Stimulated activated naive CD8-positive, alpha-beta T cell treated with anti-CD3 and anti-CD28 coated beads, Interleukin-15, amount 100 ng/mL, for 72 hours (primary cell): ENCODE measurements at regions not wholly inside any gene's neighbourhood (a gene's known extent, or its start where the extent isn't known, plus 50 kb on each side); places are given as distances from the start of the nearest gene placed in this dataset.

Source experiments
- ATAC-seq: fragments of 150-1000 bp; cut with Tn5 transposase; 2 replicates; pipeline ENCODE4 v1.10.0; 2021; ENCODE audit warnings: mild to moderate bottlenecking, moderate library complexity
- DNase-seq, 2 donors: peaks; one replicate each; pipeline ENCODE4 v3.0.0; 2021 to 2022
- H3K27ac Mint-ChIP-seq, 2 donors: one replicate each; pipeline ENCODE4 v1.8.0; 2022; ENCODE audit warnings: mild to moderate bottlenecking in 2 of 2, mixed read lengths in 2 of 2, moderate library complexity in 2 of 2
- H3K27me3 Mint-ChIP-seq: one replicate; pipeline ENCODE4 v1.8.0; 2022; ENCODE audit warnings: mixed read lengths
- H3K4me1 Mint-ChIP-seq: one replicate; pipeline ENCODE4 v1.8.0; 2022; ENCODE audit warnings: mild to moderate bottlenecking, mixed read lengths
- H3K4me3 Mint-ChIP-seq, 2 donors: one replicate each; pipeline ENCODE4 v1.8.0; 2022; ENCODE audit warnings: mild to moderate bottlenecking in 2 of 2, mixed read lengths in 2 of 2, moderate library complexity in 1 of 2
- H3K9me3 Mint-ChIP-seq, 2 donors: one replicate each; pipeline ENCODE4 v1.8.0; 2022; ENCODE audit warnings: mixed read lengths in 2 of 2

DNA sequence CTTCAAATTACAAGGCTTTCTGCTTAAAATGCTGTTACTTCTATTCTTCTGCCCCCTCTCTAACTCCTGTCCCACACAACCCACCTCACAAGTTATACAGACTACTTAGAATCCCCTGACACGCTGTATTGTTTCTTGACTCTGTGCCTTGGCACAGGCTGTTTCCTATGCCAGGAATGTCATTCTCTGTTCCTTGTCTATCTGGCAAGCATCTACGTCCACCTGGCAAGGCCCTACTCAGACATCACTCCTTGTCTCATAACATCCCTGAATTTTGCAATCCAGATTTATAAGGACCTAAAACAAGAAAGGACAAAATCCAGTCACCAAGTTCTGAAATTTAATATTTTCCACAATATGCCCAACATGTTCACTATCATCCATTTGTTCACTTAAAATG, 182.0 kb upstream of the CHRM3 start:
- Mint-ChIP-seq H3K27me3 (no peaks in the 10 kb centered on the region), H3K4me1 (no peaks in the 10 kb centered on the region), H3K9me3 (peaks cover 0 to 6% of the 10 kb centered on the region in 2 donors), H3K27ac (no peak overlapping the region), H3K4me3 (no peak overlapping the region)
- no peak for ATAC-seq
- DNase-seq: no peak

DNA sequence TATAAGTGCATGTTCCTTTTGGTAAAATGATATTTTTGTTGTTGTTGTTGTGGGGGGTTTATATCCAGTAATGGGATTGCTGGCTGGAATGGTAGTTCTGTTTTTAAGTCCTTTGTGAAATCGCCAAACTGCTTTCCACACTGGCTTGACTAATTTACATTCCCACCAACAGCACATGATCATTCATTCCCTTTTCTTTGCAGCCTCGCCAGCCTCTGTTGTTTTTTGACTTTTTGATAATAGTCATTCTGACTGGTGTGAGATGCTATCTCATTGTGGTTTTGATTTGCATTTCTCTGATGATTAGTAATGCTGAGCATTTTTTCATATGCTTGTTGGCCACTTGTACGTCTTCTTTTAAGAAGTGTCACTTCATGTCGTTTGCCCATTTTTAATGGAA, 188.5 kb upstream of the CHRM3 start:
- DNase-seq (no peak), ATAC-seq (no peak)
- Mint-ChIP-seq H3K9me3 (no peaks in the 10 kb centered on the region), H3K4me3 (no peak overlapping the region), H3K27me3 (no peaks in the 10 kb centered on the region), H3K4me1 (no peaks in the 10 kb centered on the region), H3K27ac (no peak overlapping the region)

- no peaks in the 10 kb centered on the region for H3K4me1 Mint-ChIP-seq
- H3K27ac Mint-ChIP-seq: no peak overlapping the region
- peaks cover 0 to 6% of the 10 kb centered on the region in 2 donors for H3K9me3 Mint-ChIP-seq
- no peaks in the 10 kb centered on the region for H3K27me3 Mint-ChIP-seq
- DNase-seq: no peak
- ATAC-seq: no peak
- no peak overlapping the region for H3K4me3 Mint-ChIP-seq
Measured at GRCh38 chr1:239189998-239190512, 196.3 kb upstream of the CHRM3 start.

DNA sequence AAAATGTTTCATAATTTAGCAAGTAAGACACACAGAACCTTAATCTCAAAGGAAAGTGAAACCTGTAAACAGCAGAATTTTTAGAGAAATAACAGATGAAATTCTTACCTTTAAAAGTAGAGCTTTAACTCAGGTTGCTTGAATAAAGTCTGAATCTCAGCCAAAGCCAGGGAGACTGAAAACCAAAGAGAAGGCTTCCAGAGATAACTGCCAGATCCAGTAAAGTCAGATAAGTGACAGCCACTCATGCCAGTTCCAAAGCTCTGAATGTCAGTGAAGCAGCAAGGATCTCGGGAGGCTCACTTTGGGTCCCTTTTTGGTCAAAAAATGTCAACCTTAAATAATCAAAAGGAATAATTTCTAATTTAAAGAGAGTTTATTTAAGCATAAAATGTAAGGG, 199.9 kb upstream of the CHRM3 start:
- Mint-ChIP-seq H3K9me3 (peaks cover 0 to 6% of the 10 kb centered on the region in 2 donors), H3K4me3 (no peak overlapping the region), H3K27me3 (no peaks in the 10 kb centered on the region), H3K27ac (no peak overlapping the region), H3K4me1 (no peaks in the 10 kb centered on the region)
- ATAC-seq (no peak), DNase-seq (no peak)

- no peaks in the 10 kb centered on the region for H3K4me1 Mint-ChIP-seq
Measured at GRCh38 chr1:239185245-239185619, 201.1 kb upstream of the CHRM3 start.

DNA sequence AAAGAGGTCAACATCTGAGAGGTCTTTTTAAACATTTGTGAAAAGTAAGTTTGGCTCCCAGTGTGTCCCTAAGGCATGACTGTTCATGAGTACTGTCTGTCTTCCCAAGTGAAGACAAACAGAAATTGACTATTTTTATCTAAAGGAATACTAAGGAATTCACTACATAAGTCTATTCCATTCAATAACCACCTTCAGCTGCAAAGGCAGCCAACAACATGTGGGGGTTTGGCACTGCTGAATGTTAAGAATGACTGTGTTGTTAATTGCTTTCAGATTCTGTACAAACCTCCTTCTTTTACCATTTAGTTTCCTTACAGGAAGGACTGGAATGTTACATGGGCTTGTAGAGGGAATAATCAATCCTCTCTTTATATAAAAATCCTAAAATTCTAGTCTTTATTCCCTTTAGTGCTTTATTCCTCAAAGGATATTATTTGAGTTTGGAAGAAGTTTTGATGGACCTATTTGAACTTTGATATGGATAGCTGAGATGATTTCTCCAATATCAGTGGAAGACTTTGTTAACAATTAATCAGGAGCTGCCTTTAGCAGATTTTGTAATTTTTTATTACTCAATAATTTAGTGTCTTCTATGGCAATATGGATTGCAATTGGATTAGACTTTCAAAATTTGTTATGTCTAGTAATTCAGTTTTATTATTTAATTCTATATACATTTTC, 201.7 kb upstream of the CHRM3 start:
- no peak for DNase-seq
- no peak overlapping the region for H3K27ac Mint-ChIP-seq

More at GRCh38 chr1:239185245-239185619, 201.1 kb upstream of the CHRM3 start:
- H3K27ac Mint-ChIP-seq: no peak overlapping the region
- H3K9me3 Mint-ChIP-seq: peaks cover 0 to 14% of the 10 kb centered on the region in 2 donors
- ATAC-seq: no peak
- no peak overlapping the region for H3K4me3 Mint-ChIP-seq
- no peaks in the 10 kb centered on the region for H3K27me3 Mint-ChIP-seq
- no peak for DNase-seq

DNA sequence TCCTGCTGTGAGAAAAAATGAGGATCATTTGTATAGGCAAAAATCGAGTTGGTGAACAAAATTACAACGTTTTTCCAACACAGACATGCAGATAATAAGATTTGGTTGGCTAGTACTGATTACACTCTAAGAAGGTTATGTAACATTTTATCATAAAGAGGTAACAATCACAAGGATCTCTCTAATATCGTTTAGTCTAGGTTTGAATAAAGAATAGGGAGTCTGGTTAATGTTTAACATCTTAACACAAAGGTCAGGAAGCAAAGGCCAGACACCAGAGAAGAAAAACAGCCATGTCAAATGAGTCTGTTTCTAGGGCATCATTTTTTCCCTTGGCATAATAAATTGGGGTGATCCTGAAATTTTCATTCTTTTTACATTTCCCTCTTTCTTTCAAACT, 207.4 kb upstream of the CHRM3 start:
- DNase-seq (no peak), ATAC-seq (no peak)
- Mint-ChIP-seq H3K27me3 (no peaks in the 10 kb centered on the region), H3K4me1 (no peaks in the 10 kb centered on the region), H3K27ac (no peak overlapping the region), H3K4me3 (no peak overlapping the region), H3K9me3 (peaks cover 0 to 8% of the 10 kb centered on the region in 2 donors)

More for the DNA sequence above, 201.7 kb upstream of the CHRM3 start:
- Mint-ChIP-seq H3K4me1 (no peaks in the 10 kb centered on the region), H3K27me3 (no peaks in the 10 kb centered on the region), H3K9me3 (peaks cover 0 to 14% of the 10 kb centered on the region in 2 donors), H3K4me3 (no peak overlapping the region)
- no peak for ATAC-seq

GRCh38 chr1:239174880-239175279, 211.5 kb upstream of the CHRM3 start:
- no peak overlapping the region for H3K4me3 Mint-ChIP-seq
- no peaks in the 10 kb centered on the region for H3K27me3 Mint-ChIP-seq
- no peak overlapping the region for H3K27ac Mint-ChIP-seq
- DNase-seq (no peak), ATAC-seq (no peak)
- H3K4me1 Mint-ChIP-seq: no peaks in the 10 kb centered on the region
- peaks cover 5 to 21% of the 10 kb centered on the region in 2 donors for H3K9me3 Mint-ChIP-seq

- no peak for DNase-seq
- H3K27me3 Mint-ChIP-seq: no peaks in the 10 kb centered on the region
- H3K27ac Mint-ChIP-seq: no peak overlapping the region
- peaks cover 5 to 21% of the 10 kb centered on the region in 2 donors for H3K9me3 Mint-ChIP-seq
- no peaks in the 10 kb centered on the region for H3K4me1 Mint-ChIP-seq
- no peak for ATAC-seq
- H3K4me3 Mint-ChIP-seq: no peak overlapping the region
Measured at GRCh38 chr1:239170828-239171227, 215.5 kb upstream of the CHRM3 start.

- DNase-seq (no peak), ATAC-seq (no peak)
- Mint-ChIP-seq H3K4me3 (no peak overlapping the region), H3K9me3 (peaks cover 5 to 21% of the 10 kb centered on the region in 2 donors), H3K27me3 (no peaks in the 10 kb centered on the region), H3K4me1 (no peaks in the 10 kb centered on the region), H3K27ac (no peak overlapping the region)
Measured at GRCh38 chr1:239169276-239169675, 217.1 kb upstream of the CHRM3 start.

- H3K27me3 Mint-ChIP-seq: no peaks in the 10 kb centered on the region
- no peak for DNase-seq
- H3K9me3 Mint-ChIP-seq: no peaks in the 10 kb centered on the region
- H3K4me3 Mint-ChIP-seq: no peak overlapping the region
- no peak overlapping the region for H3K27ac Mint-ChIP-seq
- H3K4me1 Mint-ChIP-seq: no peaks in the 10 kb centered on the region
- no peak for ATAC-seq
Measured at GRCh38 chr1:239164451-239165180, 221.8 kb upstream of the CHRM3 start.

- no peak for DNase-seq
- peaks cover 5 to 7% of the 10 kb centered on the region in 2 donors for H3K9me3 Mint-ChIP-seq
- no peak for ATAC-seq
- H3K4me1 Mint-ChIP-seq: no peaks in the 10 kb centered on the region
- no peak overlapping the region for H3K4me3 Mint-ChIP-seq
- no peaks in the 10 kb centered on the region for H3K27me3 Mint-ChIP-seq
- no peak overlapping the region for H3K27ac Mint-ChIP-seq
Measured at GRCh38 chr1:239155466-239156091, 230.8 kb upstream of the CHRM3 start.

DNA sequence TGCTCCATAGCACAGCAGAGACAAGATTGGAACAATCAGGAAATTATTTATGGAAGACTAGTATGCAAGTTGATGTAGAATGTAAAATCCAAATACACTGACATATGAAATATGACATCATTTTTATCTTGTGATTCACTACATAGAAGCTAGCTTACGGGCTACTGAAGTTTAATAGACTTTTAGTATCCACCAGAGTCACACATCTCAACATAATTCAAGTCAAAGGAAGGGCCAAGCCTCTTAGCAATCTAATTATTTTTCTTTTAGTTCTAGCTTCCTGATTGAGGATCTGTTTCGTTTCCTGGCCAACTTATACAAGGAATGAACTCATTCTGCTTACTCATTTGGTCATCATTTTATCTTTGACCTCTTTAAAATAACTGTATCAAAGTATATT, 234.4 kb upstream of the CHRM3 start:
- no peak for ATAC-seq
- DNase-seq: no peak
- Mint-ChIP-seq H3K27me3 (no peaks in the 10 kb centered on the region), H3K9me3 (peaks cover 5 to 7% of the 10 kb centered on the region in 2 donors), H3K27ac (no peak overlapping the region), H3K4me3 (no peak overlapping the region), H3K4me1 (no peaks in the 10 kb centered on the region)

DNA sequence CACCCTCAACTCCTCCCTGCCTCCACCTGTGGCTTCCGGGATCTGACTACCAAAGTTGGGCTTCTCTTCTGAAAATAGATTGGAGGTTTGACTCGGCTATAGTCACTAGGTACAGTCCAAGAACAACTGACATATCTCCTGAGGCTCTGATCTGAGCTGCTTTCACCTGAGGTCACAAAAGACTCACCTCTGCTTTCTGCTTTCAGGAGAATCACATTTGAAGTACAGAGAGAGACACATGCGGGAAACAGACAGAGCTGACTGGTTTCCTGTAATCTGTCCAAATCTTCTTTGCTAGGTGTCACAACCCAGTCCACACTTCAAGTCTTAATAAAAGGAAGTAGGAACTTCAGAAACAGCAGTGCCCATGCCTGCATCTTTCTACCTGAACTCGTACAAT, 245.4 kb upstream of the CHRM3 start:
- H3K27me3 Mint-ChIP-seq: no peaks in the 10 kb centered on the region
- DNase-seq (no peak), ATAC-seq (no peak)
- H3K4me3 Mint-ChIP-seq: no peak overlapping the region
- H3K9me3 Mint-ChIP-seq: peaks cover 5 to 7% of the 10 kb centered on the region in 2 donors
- no peak overlapping the region for H3K27ac Mint-ChIP-seq
- H3K4me1 Mint-ChIP-seq: no peaks in the 10 kb centered on the region

- Mint-ChIP-seq H3K27me3 (no peaks in the 10 kb centered on the region), H3K4me1 (no peaks in the 10 kb centered on the region), H3K9me3 (peaks cover 10 to 13% of the 10 kb centered on the region in 2 donors), H3K27ac (no peak overlapping the region), H3K4me3 (no peak overlapping the region)
- no peak for DNase-seq
- no peak for ATAC-seq
Measured at GRCh38 chr1:239139801-239140200, 246.6 kb upstream of the CHRM3 start.

- no peaks in the 10 kb centered on the region for H3K9me3 Mint-ChIP-seq
- ATAC-seq: no peak
- no peaks in the 10 kb centered on the region for H3K27me3 Mint-ChIP-seq
- no peak for DNase-seq
- H3K4me1 Mint-ChIP-seq: no peaks in the 10 kb centered on the region
- H3K27ac Mint-ChIP-seq: no peak overlapping the region
- H3K4me3 Mint-ChIP-seq: no peak overlapping the region
Measured at GRCh38 chr1:239128541-239128940, 257.8 kb upstream of the CHRM3 start.
